Liver (tissue), 8 donors: ENCODE measurements at regions not wholly inside any gene's neighbourhood (a gene's known extent, or its start where the extent isn't known, plus 50 kb on each side); places are given as distances from the start of the nearest gene placed in this dataset.

ENCODE experiments used
- DNase-seq: peaks from one replicate; pipeline ENCODE4 v3.0.0-alpha.2; 2017; ENCODE audit warnings: low spot score
- H3K27ac ChIP-seq, 2 donors: one replicate each; pipeline ENCODE4 v1.7.0; 2013; ENCODE audit warnings: inconsistent platforms in 2 of 2, low read length in 2 of 2, control low read depth in 1 of 2, low read depth in 1 of 2, mild to moderate bottlenecking in 1 of 2
- H3K27me3 ChIP-seq, 4 donors: one replicate each; pipeline versions ENCODE4 v1.6.1 to v1.7.0; 2013; ENCODE audit warnings: low read length in 3 of 4, inconsistent platforms in 1 of 4, mild to moderate bottlenecking in 1 of 4, moderate library complexity in 1 of 4; ENCODE audit not compliant: control insufficient read depth in 4 of 4, insufficient read depth in 4 of 4
- H3K36me3 ChIP-seq, 4 donors: one replicate each; pipeline versions ENCODE4 v1.6.1 to v1.7.0; 2013; ENCODE audit warnings: low read length in 3 of 4, mild to moderate bottlenecking in 3 of 4, low read depth in 1 of 4, moderate library complexity in 1 of 4; ENCODE audit not compliant: control insufficient read depth in 4 of 4, insufficient read depth in 3 of 4
- H3K4me1 ChIP-seq, 4 donors: one replicate each; pipeline versions ENCODE4 v1.6.1 to v1.7.0; 2013; ENCODE audit warnings: low read length in 3 of 4, mild to moderate bottlenecking in 3 of 4, moderate library complexity in 1 of 4; ENCODE audit not compliant: control insufficient read depth in 4 of 4, insufficient read depth in 4 of 4
- H3K4me3 ChIP-seq, 3 donors: one replicate each; pipeline versions ENCODE4 v1.6.1 to v1.7.0; 2013; ENCODE audit warnings: low read length in 3 of 3, control low read depth in 1 of 3, low read depth in 1 of 3, mild to moderate bottlenecking in 1 of 3
- H3K9ac ChIP-seq, 2 donors: one replicate each; pipeline ENCODE4 v1.7.0; 2013; ENCODE audit warnings: low read length in 2 of 2, mild to moderate bottlenecking in 2 of 2, moderate library complexity in 2 of 2, control low read depth in 1 of 2, low read depth in 1 of 2
- H3K9me3 ChIP-seq, 4 donors: one replicate each; pipeline versions ENCODE4 v1.6.1 to v1.7.0; 2013; ENCODE audit warnings: low read length in 3 of 4; ENCODE audit not compliant: control insufficient read depth in 4 of 4
- EGR1 ChIP-seq, 2 donors: IDR thresholded peaks; 2 replicates each; pipeline ENCODE4 v1.6.1; 2016 to 2018; ENCODE audit warnings: antibody characterized with exemption in 2 of 2, low read depth in 2 of 2
- FOXA1 ChIP-seq: IDR thresholded peaks from 2 replicates; pipeline ENCODE4 v1.6.1; 2016; ENCODE audit warnings: antibody characterized with exemption
- FOXA2 ChIP-seq: IDR thresholded peaks from 2 replicates; pipeline ENCODE4 v1.6.1; 2016; ENCODE audit warnings: antibody characterized with exemption
- GABPA ChIP-seq, 2 donors: IDR thresholded peaks in 1 of 2; conservative IDR thresholded peaks in 1 of 2; 2 replicates each; pipeline ENCODE4 v1.6.1; 2016; ENCODE audit warnings: antibody characterized with exemption in 2 of 2, mild to moderate bottlenecking in 1 of 2, moderate library complexity in 1 of 2
- HNF4A ChIP-seq, 2 donors: conservative IDR thresholded peaks; 2 replicates each; pipeline ENCODE4 v1.6.1; 2016; ENCODE audit warnings: antibody characterized with exemption in 2 of 2, mild to moderate bottlenecking in 2 of 2
- JUND ChIP-seq, 2 donors: IDR thresholded peaks; 2 replicates each; pipeline ENCODE4 v1.6.1; 2016; ENCODE audit warnings: antibody characterized with exemption in 2 of 2
- NR2F2 ChIP-seq: IDR thresholded peaks from 2 replicates; pipeline ENCODE4 v1.6.1; 2016; ENCODE audit warnings: antibody characterized with exemption
- RAD21 ChIP-seq, 2 donors: IDR thresholded peaks; 2 replicates each; pipeline ENCODE4 v1.6.1; 2016; ENCODE audit warnings: antibody characterized with exemption in 2 of 2, mild to moderate bottlenecking in 2 of 2
- RXRA ChIP-seq, 2 donors: IDR thresholded peaks; 2 replicates each; pipeline ENCODE4 v1.6.1; 2017 to 2018; ENCODE audit warnings: antibody characterized with exemption in 2 of 2, mild to moderate bottlenecking in 1 of 2
- SP1 ChIP-seq: IDR thresholded peaks from 2 replicates; pipeline ENCODE4 v1.6.1; 2018; ENCODE audit warnings: antibody characterized with exemption, mild to moderate bottlenecking
- TAF1 ChIP-seq: conservative IDR thresholded peaks from 2 replicates; pipeline ENCODE4 v1.6.1; 2016; ENCODE audit warnings: antibody characterized with exemption, mild to moderate bottlenecking
- YY1 ChIP-seq: IDR thresholded peaks from 2 replicates; pipeline ENCODE4 v1.6.1; 2016; ENCODE audit warnings: antibody characterized with exemption, mild to moderate bottlenecking
- WGBS: extraction: QIAGEN DNeasy Blood & Tissue Kit; methylation state at CpG from one replicate; pipeline ENCODE4 v1.1.7; 2013; 5-methylcytosine and 5-hydroxymethylcytosine counted together
- TF ChIP-seq, protein P1 (sequence below): IDR thresholded peaks from 2 replicates; pipeline ENCODE4 v1.6.1; 2016; ENCODE audit warnings: antibody characterized with exemption, mild to moderate bottlenecking
- TF ChIP-seq, protein P2 (sequence below): IDR thresholded peaks from 2 replicates; pipeline ENCODE4 v1.6.1; 2016; ENCODE audit warnings: antibody characterized with exemption
- TF ChIP-seq, protein P3 (sequence below): fragments of 150-350 bp; IDR thresholded peaks from 2 replicates; pipeline ENCODE4 v1.5.1; 2017; ENCODE audit warnings: improper control_type of control experiment, low read depth, low read length; ENCODE audit not compliant: missing input control
- donor health status: healthy.
- donor health status: healthy.
- donor health status: healthy.
- donor health status: healthy.
- donor health status: healthy.

DNA sequence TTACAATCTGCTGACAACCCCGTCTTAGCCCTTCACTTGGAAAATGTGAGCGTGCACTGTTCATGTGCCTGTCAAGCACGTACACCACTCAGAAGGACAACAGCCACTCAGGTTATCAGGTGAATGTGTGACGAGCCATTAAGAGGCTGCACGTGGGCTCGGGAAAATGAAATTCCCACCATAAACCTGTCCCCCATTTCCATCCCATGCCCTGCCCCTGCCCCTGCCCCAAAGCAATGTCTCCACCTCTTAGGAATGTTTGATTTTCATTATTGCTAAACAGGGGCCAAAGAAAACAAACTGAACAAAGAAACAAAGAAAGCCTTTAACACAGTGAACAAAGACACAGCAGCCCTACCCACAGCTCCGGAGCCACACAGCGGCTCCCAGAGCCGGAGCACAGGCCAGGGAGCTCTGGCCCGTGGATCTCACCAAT lies 90.5 kb downstream of the TMEM18 start:
- Histone ChIP-seq H3K36me3 (no peaks in the 10 kb centered on the region), H3K27ac (no peak overlapping the region), H3K9me3 (no peaks in the 10 kb centered on the region), H3K27me3 (peaks cover 0 to 9% (median 0%) of the 10 kb centered on the region in 4 donors), H3K4me1 (no peaks in the 10 kb centered on the region), H3K9ac (no peak overlapping the region), H3K4me3 (no peak overlapping the region)
- 46% methylated on average over 10 of the region's 10 CpGs for WGBS
- DNase-seq: no peak
- TF ChIP-seq YY1 (no peak), EGR1 (IDR thresholded peaks at IDR 0.05; ENCODE audit: low read depth in 2 of 2) (no peak), JUND (IDR thresholded peaks at IDR 0.05) (no peak)

DNA sequence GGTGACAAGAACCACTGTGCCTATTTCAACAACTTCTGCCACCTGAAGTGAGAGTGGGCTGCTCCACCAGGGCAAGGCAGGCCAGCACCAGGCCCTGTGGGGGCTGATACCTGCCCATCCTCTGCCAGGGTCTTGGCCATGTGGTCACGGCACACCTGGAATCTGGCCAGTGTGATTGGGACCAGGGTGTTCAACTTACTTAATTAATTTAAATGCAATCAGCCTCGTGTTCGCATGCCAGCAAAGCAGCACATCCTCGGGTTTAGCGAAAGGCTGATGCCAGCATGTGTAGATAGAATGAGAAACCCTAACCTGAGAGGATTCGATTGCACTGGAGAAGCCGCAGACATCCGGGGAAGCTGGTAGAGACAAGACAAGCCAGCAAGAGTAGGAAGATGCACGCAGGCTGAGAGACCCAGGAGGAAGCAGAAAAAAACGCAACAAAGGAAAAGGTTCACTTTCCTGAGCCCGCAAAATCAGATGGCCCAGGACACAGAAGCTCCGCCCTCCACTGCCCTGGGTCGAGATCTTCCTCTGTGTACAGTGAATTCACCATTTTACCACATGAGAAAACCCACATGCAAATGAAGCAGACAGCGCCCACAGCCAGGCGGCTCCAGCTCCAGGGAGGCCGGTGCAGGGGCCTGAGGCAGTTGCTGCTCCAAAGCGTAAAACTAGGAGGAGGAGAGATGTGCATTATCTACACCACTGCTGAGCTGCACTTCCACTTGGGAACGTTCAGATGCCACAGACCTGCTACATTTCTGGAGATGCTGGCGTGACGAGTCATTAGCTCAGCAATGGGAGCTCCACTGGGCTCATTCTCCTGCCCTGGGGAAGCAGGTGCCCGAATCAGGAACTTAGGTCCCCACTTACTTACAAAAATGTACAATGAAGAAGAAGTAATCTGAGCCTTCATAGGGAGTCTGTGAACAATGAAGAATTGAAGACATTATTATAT lies 92.1 kb downstream of the TMEM18 start:
- Histone ChIP-seq H3K9me3 (no peaks in the 10 kb centered on the region), H3K27ac (no peak overlapping the region), H3K4me1 (no peaks in the 10 kb centered on the region), H3K9ac (no peak overlapping the region), H3K36me3 (no peaks in the 10 kb centered on the region), H3K4me3 (no peak overlapping the region), H3K27me3 (peaks cover 0 to 9% (median 0%) of the 10 kb centered on the region in 4 donors)
- DNase-seq: no peak
- WGBS: 70% methylated on average over 21 of the region's 21 CpGs
- no peak for TF ChIP-seq TAF1
- TF ChIP-seq EGR1 (IDR thresholded peaks at IDR 0.05; ENCODE audit: low read depth in 2 of 2): no peak
- no peak for TF ChIP-seq GABPA (IDR thresholded peaks at IDR 0.05 in 1 of 2, conservative IDR thresholded peaks at IDR 0.05 in 1 of 2)
- TF ChIP-seq, protein P1, sequence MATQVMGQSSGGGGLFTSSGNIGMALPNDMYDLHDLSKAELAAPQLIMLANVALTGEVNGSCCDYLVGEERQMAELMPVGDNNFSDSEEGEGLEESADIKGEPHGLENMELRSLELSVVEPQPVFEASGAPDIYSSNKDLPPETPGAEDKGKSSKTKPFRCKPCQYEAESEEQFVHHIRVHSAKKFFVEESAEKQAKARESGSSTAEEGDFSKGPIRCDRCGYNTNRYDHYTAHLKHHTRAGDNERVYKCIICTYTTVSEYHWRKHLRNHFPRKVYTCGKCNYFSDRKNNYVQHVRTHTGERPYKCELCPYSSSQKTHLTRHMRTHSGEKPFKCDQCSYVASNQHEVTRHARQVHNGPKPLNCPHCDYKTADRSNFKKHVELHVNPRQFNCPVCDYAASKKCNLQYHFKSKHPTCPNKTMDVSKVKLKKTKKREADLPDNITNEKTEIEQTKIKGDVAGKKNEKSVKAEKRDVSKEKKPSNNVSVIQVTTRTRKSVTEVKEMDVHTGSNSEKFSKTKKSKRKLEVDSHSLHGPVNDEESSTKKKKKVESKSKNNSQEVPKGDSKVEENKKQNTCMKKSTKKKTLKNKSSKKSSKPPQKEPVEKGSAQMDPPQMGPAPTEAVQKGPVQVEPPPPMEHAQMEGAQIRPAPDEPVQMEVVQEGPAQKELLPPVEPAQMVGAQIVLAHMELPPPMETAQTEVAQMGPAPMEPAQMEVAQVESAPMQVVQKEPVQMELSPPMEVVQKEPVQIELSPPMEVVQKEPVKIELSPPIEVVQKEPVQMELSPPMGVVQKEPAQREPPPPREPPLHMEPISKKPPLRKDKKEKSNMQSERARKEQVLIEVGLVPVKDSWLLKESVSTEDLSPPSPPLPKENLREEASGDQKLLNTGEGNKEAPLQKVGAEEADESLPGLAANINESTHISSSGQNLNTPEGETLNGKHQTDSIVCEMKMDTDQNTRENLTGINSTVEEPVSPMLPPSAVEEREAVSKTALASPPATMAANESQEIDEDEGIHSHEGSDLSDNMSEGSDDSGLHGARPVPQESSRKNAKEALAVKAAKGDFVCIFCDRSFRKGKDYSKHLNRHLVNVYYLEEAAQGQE: no peak
- no peak for TF ChIP-seq RAD21 (IDR thresholded peaks at IDR 0.05)

DNA sequence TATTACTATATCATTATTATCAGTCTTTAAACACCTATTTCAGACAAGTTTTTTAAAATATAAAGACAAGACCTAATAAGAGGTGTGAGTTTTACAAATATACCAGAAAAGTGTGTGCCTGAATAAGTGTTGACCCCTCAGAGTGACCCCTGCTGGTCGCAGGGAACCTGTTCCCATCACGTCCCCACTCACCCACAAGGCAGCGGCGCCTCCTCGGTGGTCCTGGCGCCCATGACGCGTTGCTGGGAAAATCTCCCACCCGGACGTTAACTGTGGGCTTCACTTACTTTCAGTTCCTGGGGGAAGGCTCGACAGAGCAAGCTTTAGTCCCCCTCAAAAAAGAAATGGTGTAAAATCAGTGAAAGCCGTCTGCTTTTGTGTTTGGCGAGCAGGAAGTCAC lies 93.5 kb downstream of the TMEM18 start:
- Histone ChIP-seq H3K4me3 (no peak overlapping the region), H3K9me3 (no peaks in the 10 kb centered on the region), H3K27ac (no peak overlapping the region), H3K9ac (no peak overlapping the region), H3K4me1 (no peaks in the 10 kb centered on the region), H3K36me3 (no peaks in the 10 kb centered on the region), H3K27me3 (peaks cover 0 to 8% (median 2%) of the 10 kb centered on the region in 4 donors)
- peak; percentile 16 for DNase-seq
- 77% methylated on average over 13 of the region's 13 CpGs for WGBS
- TF ChIP-seq HNF4A (conservative IDR thresholded peaks at IDR 0.05) (no peak), NR2F2 (no peak), JUND (IDR thresholded peaks at IDR 0.05) (no peak), RAD21 (IDR thresholded peaks at IDR 0.05) (no peak), SP1 (no peak), FOXA2 (no peak), RXRA (IDR thresholded peaks at IDR 0.05) (no peak), FOXA1 (no peak)
- TF ChIP-seq, protein P2, sequence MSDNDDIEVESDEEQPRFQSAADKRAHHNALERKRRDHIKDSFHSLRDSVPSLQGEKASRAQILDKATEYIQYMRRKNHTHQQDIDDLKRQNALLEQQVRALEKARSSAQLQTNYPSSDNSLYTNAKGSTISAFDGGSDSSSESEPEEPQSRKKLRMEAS: no peak
- TF ChIP-seq, protein P3, sequence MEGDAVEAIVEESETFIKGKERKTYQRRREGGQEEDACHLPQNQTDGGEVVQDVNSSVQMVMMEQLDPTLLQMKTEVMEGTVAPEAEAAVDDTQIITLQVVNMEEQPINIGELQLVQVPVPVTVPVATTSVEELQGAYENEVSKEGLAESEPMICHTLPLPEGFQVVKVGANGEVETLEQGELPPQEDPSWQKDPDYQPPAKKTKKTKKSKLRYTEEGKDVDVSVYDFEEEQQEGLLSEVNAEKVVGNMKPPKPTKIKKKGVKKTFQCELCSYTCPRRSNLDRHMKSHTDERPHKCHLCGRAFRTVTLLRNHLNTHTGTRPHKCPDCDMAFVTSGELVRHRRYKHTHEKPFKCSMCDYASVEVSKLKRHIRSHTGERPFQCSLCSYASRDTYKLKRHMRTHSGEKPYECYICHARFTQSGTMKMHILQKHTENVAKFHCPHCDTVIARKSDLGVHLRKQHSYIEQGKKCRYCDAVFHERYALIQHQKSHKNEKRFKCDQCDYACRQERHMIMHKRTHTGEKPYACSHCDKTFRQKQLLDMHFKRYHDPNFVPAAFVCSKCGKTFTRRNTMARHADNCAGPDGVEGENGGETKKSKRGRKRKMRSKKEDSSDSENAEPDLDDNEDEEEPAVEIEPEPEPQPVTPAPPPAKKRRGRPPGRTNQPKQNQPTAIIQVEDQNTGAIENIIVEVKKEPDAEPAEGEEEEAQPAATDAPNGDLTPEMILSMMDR: no peak
- TF ChIP-seq, protein P1: no peak
